ENCODE measurements at regions not wholly inside any gene's neighbourhood (a gene's known extent, or its start where the extent isn't known, plus 50 kb on each side); places are given as distances from the start of the nearest gene placed in this dataset.
"Not testable (repeated sequence)": the region's sequence is repeated elsewhere in the genome, so short reads cannot be mapped to it uniquely, and the experiment has no call there.

DNA sequence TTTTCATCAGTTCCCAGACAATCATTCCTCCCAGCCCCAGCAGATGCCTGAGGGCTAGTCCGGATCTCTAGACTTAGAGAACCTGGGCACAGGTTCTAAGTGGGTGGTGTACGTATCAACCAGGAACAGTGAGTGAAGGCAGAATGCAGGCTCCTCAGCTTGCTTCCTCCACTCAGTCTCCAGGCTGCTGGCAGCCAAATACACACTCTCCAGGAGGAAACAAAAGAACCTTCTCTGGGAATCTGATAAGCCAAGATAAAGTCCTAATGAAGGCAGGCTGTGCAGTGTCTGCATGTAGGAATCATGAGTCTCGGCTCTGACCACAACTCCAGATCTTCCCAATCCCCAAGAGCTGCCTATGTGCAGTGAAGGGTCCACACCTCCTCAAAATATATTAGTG, 245.7 kb downstream of the SP3 start:
- DNase-seq (ENCODE audit: low read depth, low spot score) = no peak
- Histone ChIP-seq H3K9ac (ENCODE audit: insufficient read length, low read depth) (no peak overlapping the region), H3K4me1 (ENCODE audit: insufficient read depth, insufficient read length) (no peaks in the 10 kb centered on the region), H3K4me3 (ENCODE audit: insufficient read length, low read depth) (no peak overlapping the region), H3K36me3 (ENCODE audit: insufficient read depth, insufficient read length, low read length) (no peaks in the 10 kb centered on the region), H3K27me3 (ENCODE audit: insufficient read depth, insufficient read length) (no peaks in the 10 kb centered on the region), H3K9me3 (ENCODE audit: insufficient read depth, low read length) (no peaks in the 10 kb centered on the region)
- TF ChIP-seq YY1 (IDR thresholded peaks at IDR 0.05; ENCODE audit: insufficient read depth, insufficient read length) (no peak), SUZ12 (IDR thresholded peaks at IDR 0.05; ENCODE audit: extremely low read depth, insufficient read depth, insufficient read length) (no peak)

GRCh38 chr2:173720306-173720705, 244.9 kb downstream of the SP3 start:
- H3K27me3 ChIP-seq (ENCODE audit: insufficient read depth, insufficient read length) = no peaks in the 10 kb centered on the region
- H3K4me1 ChIP-seq (ENCODE audit: insufficient read depth, insufficient read length) = no peaks in the 10 kb centered on the region
- H3K9me3 ChIP-seq (ENCODE audit: insufficient read depth, low read length) = no peaks in the 10 kb centered on the region
- H3K36me3 ChIP-seq (ENCODE audit: insufficient read depth, insufficient read length, low read length) = no peaks in the 10 kb centered on the region
- no peak for DNase-seq (ENCODE audit: low read depth, low spot score)
- TF ChIP-seq ZNF274 (IDR thresholded peaks at IDR 0.05; ENCODE audit: low read depth, low read length) = no peak
- no peak for TF ChIP-seq YY1 (IDR thresholded peaks at IDR 0.05; ENCODE audit: insufficient read depth, insufficient read length)
- no peak for TF ChIP-seq SUZ12 (IDR thresholded peaks at IDR 0.05; ENCODE audit: extremely low read depth, insufficient read depth, insufficient read length)
- H3K9ac ChIP-seq (ENCODE audit: insufficient read length, low read depth) = no peak overlapping the region
- H3K4me3 ChIP-seq (ENCODE audit: insufficient read length, low read depth) = no peak overlapping the region

DNA sequence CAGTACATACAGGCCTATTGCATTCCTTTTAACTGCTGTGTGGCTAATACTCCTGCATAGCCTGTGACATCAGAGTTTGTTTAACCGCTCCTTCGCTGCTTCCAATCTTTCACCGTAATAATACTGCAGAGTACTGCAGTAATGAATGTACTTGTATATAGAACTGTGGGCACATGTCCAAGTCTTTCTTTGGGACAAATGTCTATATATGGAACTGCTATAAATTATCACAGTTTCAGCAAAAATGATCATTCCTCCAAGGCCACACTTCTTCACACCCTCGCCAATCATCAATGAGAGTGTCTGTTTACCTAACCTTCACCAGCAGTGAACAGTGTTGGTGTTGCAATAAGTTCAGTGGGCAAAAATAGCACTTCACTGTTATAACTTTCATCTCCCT, 230.4 kb downstream of the SP3 start:
- TF ChIP-seq SUZ12 (IDR thresholded peaks at IDR 0.05; ENCODE audit: extremely low read depth, insufficient read depth, insufficient read length) = no peak
- no peak for TF ChIP-seq ZNF274 (IDR thresholded peaks at IDR 0.05; ENCODE audit: low read depth, low read length)
- no peak for TF ChIP-seq YY1 (IDR thresholded peaks at IDR 0.05; ENCODE audit: insufficient read depth, insufficient read length)
- Histone ChIP-seq H3K4me1 (ENCODE audit: insufficient read depth, insufficient read length) (no peaks in the 10 kb centered on the region), H3K9me3 (ENCODE audit: insufficient read depth, low read length) (no peaks in the 10 kb centered on the region), H3K9ac (ENCODE audit: insufficient read length, low read depth) (no peak overlapping the region), H3K36me3 (ENCODE audit: insufficient read depth, insufficient read length, low read length) (no peaks in the 10 kb centered on the region), H3K27me3 (ENCODE audit: insufficient read depth, insufficient read length) (no peaks in the 10 kb centered on the region), H3K4me3 (ENCODE audit: insufficient read length, low read depth) (no peak overlapping the region)
- DNase-seq (ENCODE audit: low read depth, low spot score) = no peak

DNA sequence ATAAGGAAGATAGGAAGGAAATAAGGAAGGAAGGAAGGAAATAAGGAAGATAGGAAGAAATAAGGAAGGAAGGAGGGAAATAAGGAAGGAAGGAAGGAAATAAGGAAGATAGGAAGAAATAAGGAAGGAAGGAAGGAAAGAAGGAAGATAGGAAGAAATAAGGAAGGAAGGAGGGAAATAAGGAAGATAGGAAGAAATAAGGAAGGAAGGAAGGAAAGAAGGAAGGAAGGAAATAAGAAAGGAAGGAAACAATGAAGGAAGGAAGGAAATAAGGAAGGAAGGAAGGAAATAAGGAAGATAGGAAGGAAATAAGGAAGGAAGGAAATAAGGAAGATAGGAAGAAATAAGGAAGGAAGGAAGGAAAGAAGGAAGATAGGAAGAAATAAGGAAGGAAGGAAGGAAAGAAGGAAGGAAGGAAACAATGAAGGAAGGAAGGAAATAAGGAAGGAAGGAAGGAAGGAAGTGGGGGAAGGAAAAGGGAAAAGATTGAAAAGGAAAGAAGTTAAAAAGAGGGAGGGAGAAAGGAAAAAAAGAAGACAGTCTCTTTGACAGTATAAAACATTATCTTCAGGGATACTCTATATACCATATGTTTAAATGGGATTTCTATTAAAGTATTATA, 227.1 kb downstream of the SP3 start:
- not testable (repeated sequence) for H3K9ac ChIP-seq (ENCODE audit: insufficient read length, low read depth); H3K36me3 ChIP-seq (ENCODE audit: insufficient read depth, insufficient read length, low read length); DNase-seq (ENCODE audit: low read depth, low spot score); H3K9me3 ChIP-seq (ENCODE audit: insufficient read depth, low read length); H3K27me3 ChIP-seq (ENCODE audit: insufficient read depth, insufficient read length); H3K4me1 ChIP-seq (ENCODE audit: insufficient read depth, insufficient read length); H3K4me3 ChIP-seq (ENCODE audit: insufficient read length, low read depth)

GRCh38 chr2:173739006-173739405, 226.2 kb downstream of the SP3 start:
- TF ChIP-seq SUZ12 (IDR thresholded peaks at IDR 0.05; ENCODE audit: extremely low read depth, insufficient read depth, insufficient read length) (no peak), ZNF274 (IDR thresholded peaks at IDR 0.05; ENCODE audit: low read depth, low read length) (no peak), YY1 (IDR thresholded peaks at IDR 0.05; ENCODE audit: insufficient read depth, insufficient read length) (no peak)
- H3K4me1 ChIP-seq (ENCODE audit: insufficient read depth, insufficient read length) = no peaks in the 10 kb centered on the region
- H3K4me3 ChIP-seq (ENCODE audit: insufficient read length, low read depth) = no peak overlapping the region
- no peak for DNase-seq (ENCODE audit: low read depth, low spot score)
- no peaks in the 10 kb centered on the region for H3K36me3 ChIP-seq (ENCODE audit: insufficient read depth, insufficient read length, low read length)
- H3K9me3 ChIP-seq (ENCODE audit: insufficient read depth, low read length) = no peaks in the 10 kb centered on the region
- no peak overlapping the region for H3K9ac ChIP-seq (ENCODE audit: insufficient read length, low read depth)
- H3K27me3 ChIP-seq (ENCODE audit: insufficient read depth, insufficient read length) = no peaks in the 10 kb centered on the region

DNA sequence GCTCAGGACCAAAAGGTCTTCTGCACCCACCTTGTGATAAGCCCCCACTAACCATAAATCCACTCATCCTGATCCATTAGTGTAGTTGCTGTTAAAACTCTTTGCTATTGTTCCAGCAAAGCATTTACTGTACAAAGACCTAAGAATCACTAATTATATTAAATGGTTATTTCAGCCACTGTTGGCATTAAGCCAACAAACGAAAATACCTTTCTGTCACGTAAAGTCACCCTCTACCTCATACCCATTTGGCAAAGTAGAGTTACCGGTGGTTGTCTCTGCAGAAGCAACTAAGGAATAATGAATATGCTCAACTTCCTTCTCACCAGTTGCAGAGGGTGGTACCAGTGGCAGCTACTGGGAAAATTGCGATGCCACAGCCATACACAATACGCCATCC, 224.5 kb downstream of the SP3 start:
- no peak overlapping the region for H3K9ac ChIP-seq (ENCODE audit: insufficient read length, low read depth)
- TF ChIP-seq YY1 (IDR thresholded peaks at IDR 0.05; ENCODE audit: insufficient read depth, insufficient read length) (no peak), ZNF274 (IDR thresholded peaks at IDR 0.05; ENCODE audit: low read depth, low read length) (no peak), SUZ12 (IDR thresholded peaks at IDR 0.05; ENCODE audit: extremely low read depth, insufficient read depth, insufficient read length) (no peak)
- H3K9me3 ChIP-seq (ENCODE audit: insufficient read depth, low read length) = no peaks in the 10 kb centered on the region
- no peaks in the 10 kb centered on the region for H3K27me3 ChIP-seq (ENCODE audit: insufficient read depth, insufficient read length)
- DNase-seq (ENCODE audit: low read depth, low spot score) = no peak
- H3K36me3 ChIP-seq (ENCODE audit: insufficient read depth, insufficient read length, low read length) = no peaks in the 10 kb centered on the region
- H3K4me1 ChIP-seq (ENCODE audit: insufficient read depth, insufficient read length) = no peaks in the 10 kb centered on the region
- H3K4me3 ChIP-seq (ENCODE audit: insufficient read length, low read depth) = no peak overlapping the region

DNA sequence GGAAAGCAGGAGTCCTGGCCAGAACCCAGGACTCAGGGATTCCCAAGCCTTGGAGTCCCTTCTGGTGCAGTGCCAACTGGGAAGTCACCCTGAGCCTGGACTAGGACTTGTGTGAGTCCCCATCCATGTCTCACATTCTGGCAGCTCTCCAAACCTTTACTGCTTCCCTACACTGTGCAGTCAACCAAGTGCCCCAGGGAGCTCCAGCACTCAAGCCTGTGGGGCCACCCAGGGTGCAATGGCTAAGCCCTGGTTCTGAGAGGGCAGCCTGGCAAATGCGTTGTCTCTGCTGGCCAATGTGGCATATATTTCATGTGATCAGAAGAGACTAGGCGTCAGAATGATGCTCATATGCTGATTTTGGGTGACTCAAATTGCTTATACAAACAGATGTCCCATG, 223.4 kb downstream of the SP3 start:
- Histone ChIP-seq H3K36me3 (ENCODE audit: insufficient read depth, insufficient read length, low read length) (no peaks in the 10 kb centered on the region), H3K9me3 (ENCODE audit: insufficient read depth, low read length) (no peaks in the 10 kb centered on the region), H3K4me3 (ENCODE audit: insufficient read length, low read depth) (no peak overlapping the region), H3K27me3 (ENCODE audit: insufficient read depth, insufficient read length) (no peaks in the 10 kb centered on the region), H3K4me1 (ENCODE audit: insufficient read depth, insufficient read length) (no peaks in the 10 kb centered on the region), H3K9ac (ENCODE audit: insufficient read length, low read depth) (no peak overlapping the region)
- no peak for DNase-seq (ENCODE audit: low read depth, low spot score)
- no peak for TF ChIP-seq SUZ12 (IDR thresholded peaks at IDR 0.05; ENCODE audit: extremely low read depth, insufficient read depth, insufficient read length)
- no peak for TF ChIP-seq ZNF274 (IDR thresholded peaks at IDR 0.05; ENCODE audit: low read depth, low read length)
- no peak for TF ChIP-seq YY1 (IDR thresholded peaks at IDR 0.05; ENCODE audit: insufficient read depth, insufficient read length)

- Histone ChIP-seq H3K9me3 (ENCODE audit: insufficient read depth, low read length) (no peaks in the 10 kb centered on the region), H3K27me3 (ENCODE audit: insufficient read depth, insufficient read length) (no peaks in the 10 kb centered on the region), H3K36me3 (ENCODE audit: insufficient read depth, insufficient read length, low read length) (no peaks in the 10 kb centered on the region), H3K4me3 (ENCODE audit: insufficient read length, low read depth) (no peak overlapping the region), H3K4me1 (ENCODE audit: insufficient read depth, insufficient read length) (peaks cover 6% of the 10 kb centered on the region), H3K9ac (ENCODE audit: insufficient read length, low read depth) (peak overlapping the region; percentile 37)
- TF ChIP-seq SUZ12 (IDR thresholded peaks at IDR 0.05; ENCODE audit: extremely low read depth, insufficient read depth, insufficient read length) (no peak), ZNF274 (IDR thresholded peaks at IDR 0.05; ENCODE audit: low read depth, low read length) (no peak), YY1 (IDR thresholded peaks at IDR 0.05; ENCODE audit: insufficient read depth, insufficient read length) (no peak)
- no peak for DNase-seq (ENCODE audit: low read depth, low spot score)
These were observed 218.1 kb downstream of the SP3 start for GRCh38 chr2:173747035-173747434.
